RWPE1 (cell line): ENCODE measurements at regions not wholly inside any gene's neighbourhood (a gene's known extent, or its start where the extent isn't known, plus 50 kb on each side); places are given as distances from the start of the nearest gene placed in this dataset.

Experiments used
- CTCF ChIA-PET: fragments of 350-600 bp; sonication (Branson Sonifier 250); formaldehyde crosslinking; extraction: SDS; loops from one replicate; lab custom pipeline; 2021; lab: Yijun Ruan, JAX
- POLR2A ChIA-PET: fragments of 400-600 bp; formaldehyde crosslinking; extraction: SDS; loops from one replicate; lab custom pipeline; 2020; ENCODE audit warnings: antibody characterized with exemption; ENCODE audit not compliant: low non-redundant PET; lab: Yijun Ruan, JAX
- DNase-seq: peaks from one replicate; pipeline ENCODE4 v3.0.0; 2012; ENCODE audit warnings: low spot score
- H3K27ac ChIP-seq: fragments of 450-650 bp; 2 replicates; pipeline ENCODE4 v1.5.1; 2017
- TF ChIP-seq, protein P1 (sequence below): fragments of 450-650 bp; conservative IDR thresholded peaks from 2 replicates; pipeline ENCODE4 v1.5.1; 2017; ENCODE audit warnings: low read depth, mild to moderate bottlenecking

- H3K27ac ChIP-seq = peak overlapping the region; percentile 70
- TF ChIP-seq, protein P1, sequence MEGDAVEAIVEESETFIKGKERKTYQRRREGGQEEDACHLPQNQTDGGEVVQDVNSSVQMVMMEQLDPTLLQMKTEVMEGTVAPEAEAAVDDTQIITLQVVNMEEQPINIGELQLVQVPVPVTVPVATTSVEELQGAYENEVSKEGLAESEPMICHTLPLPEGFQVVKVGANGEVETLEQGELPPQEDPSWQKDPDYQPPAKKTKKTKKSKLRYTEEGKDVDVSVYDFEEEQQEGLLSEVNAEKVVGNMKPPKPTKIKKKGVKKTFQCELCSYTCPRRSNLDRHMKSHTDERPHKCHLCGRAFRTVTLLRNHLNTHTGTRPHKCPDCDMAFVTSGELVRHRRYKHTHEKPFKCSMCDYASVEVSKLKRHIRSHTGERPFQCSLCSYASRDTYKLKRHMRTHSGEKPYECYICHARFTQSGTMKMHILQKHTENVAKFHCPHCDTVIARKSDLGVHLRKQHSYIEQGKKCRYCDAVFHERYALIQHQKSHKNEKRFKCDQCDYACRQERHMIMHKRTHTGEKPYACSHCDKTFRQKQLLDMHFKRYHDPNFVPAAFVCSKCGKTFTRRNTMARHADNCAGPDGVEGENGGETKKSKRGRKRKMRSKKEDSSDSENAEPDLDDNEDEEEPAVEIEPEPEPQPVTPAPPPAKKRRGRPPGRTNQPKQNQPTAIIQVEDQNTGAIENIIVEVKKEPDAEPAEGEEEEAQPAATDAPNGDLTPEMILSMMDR = no peak
- peak; percentile 13 for DNase-seq
- POLR2A ChIA-PET = no interaction called here
- CTCF ChIA-PET = no interaction called here
These were observed 171.8 kb upstream of the ALG10B start for GRCh38 chr12:38144601-38145436.

GRCh38 chr12:38149395-38150073 is 167.0 kb upstream of the ALG10B start:
- TF ChIP-seq, protein P1 = no peak
- ChIA-PET CTCF (interaction anchor here (0.6 kb wide), 1 partner anchor 763 kb away, joined by 3 read pairs; no protein-coding TSS in a partner anchor), POLR2A (no interaction called here)
- DNase-seq = peak; percentile 49
- H3K27ac ChIP-seq = peak overlapping the region; percentile 71

GRCh38 chr12:38151991-38152700 is 164.4 kb upstream of the ALG10B start:
- POLR2A ChIA-PET = no interaction called here
- TF ChIP-seq, protein P1 = no peak
- no peak for DNase-seq
- no peak overlapping the region for H3K27ac ChIP-seq
- CTCF ChIA-PET = no interaction called here

- H3K27ac ChIP-seq = no peak overlapping the region
- no peak for DNase-seq
- CTCF ChIA-PET = no interaction called here
- TF ChIP-seq, protein P1 = no peak
- POLR2A ChIA-PET = no interaction called here
These were observed 163.5 kb upstream of the ALG10B start for GRCh38 chr12:38152816-38153736.

GRCh38 chr12:38153737-38154061 is 162.9 kb upstream of the ALG10B start:
- no peak for DNase-seq
- ChIA-PET CTCF (no interaction called here), POLR2A (no interaction called here)
- TF ChIP-seq, protein P1 = no peak
- H3K27ac ChIP-seq = no peak overlapping the region
